ENCODE measurements at regions not wholly inside any gene's neighbourhood (a gene's known extent, or its start where the extent isn't known, plus 50 kb on each side); places are given as distances from the start of the nearest gene placed in this dataset.

DNA sequence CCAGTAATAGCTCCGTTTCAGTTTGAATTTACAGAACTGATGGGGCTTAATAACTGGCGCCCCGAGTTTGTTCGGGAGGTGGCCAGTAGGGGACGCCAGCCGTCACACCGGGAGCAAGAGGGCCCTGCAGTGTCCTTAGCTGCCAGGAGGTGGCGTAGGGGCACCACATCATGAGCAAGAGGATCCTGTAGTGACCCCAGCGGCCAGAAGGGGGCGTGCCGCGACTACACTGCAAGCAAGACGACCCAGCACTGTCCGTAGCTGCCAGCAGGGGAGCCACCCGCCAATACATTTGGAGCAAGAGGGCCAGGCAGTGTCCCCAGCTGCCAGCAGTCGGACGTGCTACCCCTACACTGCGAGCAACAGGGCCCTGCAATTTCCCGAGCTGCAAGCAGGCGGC lies 663.7 kb upstream of the B3GAT1 start:
- DNase-seq (ENCODE audit: insufficient read length, low spot score, missing footprints), result no peak
- H3K4me3 ChIP-seq (ENCODE audit: insufficient read depth, low read length), result no peak overlapping the region
- no peak overlapping the region for H2AFZ ChIP-seq (ENCODE audit: low read length)

DNA sequence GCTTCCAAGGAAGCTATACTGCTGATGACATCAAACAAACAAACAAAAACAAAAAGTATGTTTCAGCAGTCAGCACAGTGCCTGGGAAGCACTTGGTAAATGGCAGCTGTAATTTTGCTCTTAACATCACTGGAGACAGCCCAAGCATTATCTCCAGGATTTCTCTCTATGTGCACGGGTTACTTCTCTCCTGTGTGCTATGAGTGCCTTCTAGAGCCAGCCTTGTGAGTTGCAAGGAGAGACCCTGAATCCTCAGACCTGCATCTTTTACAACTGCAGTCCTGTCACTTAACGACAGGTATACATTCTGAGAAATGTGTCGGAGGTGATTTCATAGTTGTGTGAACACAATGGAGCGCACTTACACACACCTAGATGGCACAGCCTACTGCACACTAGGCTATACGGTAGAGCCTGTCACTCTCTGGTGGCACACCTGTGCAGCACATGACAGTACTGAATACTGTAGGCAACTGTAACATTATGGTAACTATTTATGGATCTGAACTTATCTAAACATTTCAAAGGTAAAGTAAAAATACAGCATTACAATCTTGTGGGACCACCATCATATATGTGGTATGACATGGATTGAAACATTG lies 662.5 kb upstream of the B3GAT1 start:
- Histone ChIP-seq H3K4me3 (ENCODE audit: insufficient read depth, low read length) (no peak overlapping the region), H2AFZ (ENCODE audit: low read length) (no peak overlapping the region), H3K27me3 (ENCODE audit: insufficient read depth, low read length) (no peaks in the 10 kb centered on the region), H4K20me1 (ENCODE audit: insufficient read depth, low read length) (no peaks in the 10 kb centered on the region), H3K27ac (ENCODE audit: low read depth, low read length) (no peak overlapping the region), H3K79me2 (ENCODE audit: insufficient read depth, low read length) (no peaks in the 10 kb centered on the region), H3K9me3 (ENCODE audit: low read depth, low read length) (no peaks in the 10 kb centered on the region), H3K4me2 (ENCODE audit: insufficient read depth, low read length) (no peak overlapping the region), H3K4me1 (ENCODE audit: insufficient read depth, low read length) (no peaks in the 10 kb centered on the region), H3K36me3 (ENCODE audit: insufficient read depth, low read length) (no peaks in the 10 kb centered on the region)
- TF ChIP-seq, protein P1, sequence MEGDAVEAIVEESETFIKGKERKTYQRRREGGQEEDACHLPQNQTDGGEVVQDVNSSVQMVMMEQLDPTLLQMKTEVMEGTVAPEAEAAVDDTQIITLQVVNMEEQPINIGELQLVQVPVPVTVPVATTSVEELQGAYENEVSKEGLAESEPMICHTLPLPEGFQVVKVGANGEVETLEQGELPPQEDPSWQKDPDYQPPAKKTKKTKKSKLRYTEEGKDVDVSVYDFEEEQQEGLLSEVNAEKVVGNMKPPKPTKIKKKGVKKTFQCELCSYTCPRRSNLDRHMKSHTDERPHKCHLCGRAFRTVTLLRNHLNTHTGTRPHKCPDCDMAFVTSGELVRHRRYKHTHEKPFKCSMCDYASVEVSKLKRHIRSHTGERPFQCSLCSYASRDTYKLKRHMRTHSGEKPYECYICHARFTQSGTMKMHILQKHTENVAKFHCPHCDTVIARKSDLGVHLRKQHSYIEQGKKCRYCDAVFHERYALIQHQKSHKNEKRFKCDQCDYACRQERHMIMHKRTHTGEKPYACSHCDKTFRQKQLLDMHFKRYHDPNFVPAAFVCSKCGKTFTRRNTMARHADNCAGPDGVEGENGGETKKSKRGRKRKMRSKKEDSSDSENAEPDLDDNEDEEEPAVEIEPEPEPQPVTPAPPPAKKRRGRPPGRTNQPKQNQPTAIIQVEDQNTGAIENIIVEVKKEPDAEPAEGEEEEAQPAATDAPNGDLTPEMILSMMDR (IDR thresholded peaks at IDR 0.05; ENCODE audit: extremely low read depth, low read depth, low read length), result peak; percentile 37
- no peak for DNase-seq (ENCODE audit: insufficient read length, low spot score, missing footprints)

More for the DNA sequence above, 663.7 kb upstream of the B3GAT1 start:
- H3K27me3 ChIP-seq (ENCODE audit: insufficient read depth, low read length), result no peaks in the 10 kb centered on the region
- no peaks in the 10 kb centered on the region for H3K79me2 ChIP-seq (ENCODE audit: insufficient read depth, low read length)
- no peaks in the 10 kb centered on the region for H3K4me1 ChIP-seq (ENCODE audit: insufficient read depth, low read length)
- H3K27ac ChIP-seq (ENCODE audit: low read depth, low read length), result no peak overlapping the region
- H3K4me2 ChIP-seq (ENCODE audit: insufficient read depth, low read length), result no peak overlapping the region
- H4K20me1 ChIP-seq (ENCODE audit: insufficient read depth, low read length), result no peaks in the 10 kb centered on the region
- TF ChIP-seq, protein P1 (IDR thresholded peaks at IDR 0.05; ENCODE audit: extremely low read depth, low read depth, low read length), result peak; percentile 49
- H3K36me3 ChIP-seq (ENCODE audit: insufficient read depth, low read length), result no peaks in the 10 kb centered on the region
- H3K9me3 ChIP-seq (ENCODE audit: low read depth, low read length), result no peaks in the 10 kb centered on the region

DNA sequence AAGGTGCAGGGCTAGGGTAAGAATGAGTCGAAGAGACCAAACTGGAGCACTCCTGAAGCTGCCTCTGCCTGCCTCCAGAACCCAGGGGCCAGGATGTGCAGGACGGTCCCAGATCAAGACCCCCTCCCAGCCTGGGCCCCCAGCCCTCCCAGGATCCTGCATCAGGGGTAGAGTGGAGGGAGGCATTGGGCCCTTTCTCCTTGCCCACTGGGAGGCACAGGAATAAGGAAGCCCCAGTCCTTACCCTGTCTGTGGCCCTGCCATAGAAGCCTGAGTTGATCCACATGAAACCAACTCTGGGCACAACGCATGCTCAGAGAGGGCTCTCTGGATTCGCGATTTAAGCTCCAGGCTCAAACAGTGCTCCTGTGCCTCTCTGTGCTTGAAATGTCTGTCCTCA lies 661.8 kb upstream of the B3GAT1 start:
- Histone ChIP-seq H2AFZ (ENCODE audit: low read length) (no peak overlapping the region), H3K27ac (ENCODE audit: low read depth, low read length) (no peak overlapping the region), H3K4me1 (ENCODE audit: insufficient read depth, low read length) (no peaks in the 10 kb centered on the region), H3K4me3 (ENCODE audit: insufficient read depth, low read length) (no peak overlapping the region), H3K9me3 (ENCODE audit: low read depth, low read length) (no peaks in the 10 kb centered on the region), H3K36me3 (ENCODE audit: insufficient read depth, low read length) (no peaks in the 10 kb centered on the region), H3K4me2 (ENCODE audit: insufficient read depth, low read length) (no peak overlapping the region), H3K27me3 (ENCODE audit: insufficient read depth, low read length) (no peaks in the 10 kb centered on the region), H3K79me2 (ENCODE audit: insufficient read depth, low read length) (no peaks in the 10 kb centered on the region), H4K20me1 (ENCODE audit: insufficient read depth, low read length) (no peaks in the 10 kb centered on the region)
- TF ChIP-seq, protein P1 (IDR thresholded peaks at IDR 0.05; ENCODE audit: extremely low read depth, low read depth, low read length), result no peak
- no peak for DNase-seq (ENCODE audit: insufficient read length, low spot score, missing footprints)

DNA sequence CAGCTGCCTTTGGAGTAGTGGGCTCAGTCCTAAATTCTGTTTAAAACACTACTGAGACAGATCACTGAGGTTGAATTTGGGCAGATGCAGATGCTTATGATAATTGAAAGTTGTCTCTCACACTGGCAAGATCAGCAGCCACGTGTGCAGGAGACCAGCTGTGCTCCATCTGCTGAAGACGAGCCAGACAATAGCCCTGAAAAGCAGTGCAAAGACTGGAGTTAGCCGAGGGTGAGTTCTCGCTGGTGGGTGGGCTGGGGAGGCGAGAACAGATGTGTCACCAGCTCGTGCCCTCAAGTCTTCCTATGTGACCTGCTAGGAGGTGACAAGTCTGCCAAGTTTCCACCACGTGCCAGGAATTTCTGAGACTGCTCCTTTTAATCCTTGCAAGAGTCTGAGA lies 661.3 kb upstream of the B3GAT1 start:
- Histone ChIP-seq H2AFZ (ENCODE audit: low read length) (no peak overlapping the region), H4K20me1 (ENCODE audit: insufficient read depth, low read length) (no peaks in the 10 kb centered on the region), H3K36me3 (ENCODE audit: insufficient read depth, low read length) (no peaks in the 10 kb centered on the region), H3K4me2 (ENCODE audit: insufficient read depth, low read length) (no peak overlapping the region), H3K4me1 (ENCODE audit: insufficient read depth, low read length) (no peaks in the 10 kb centered on the region), H3K79me2 (ENCODE audit: insufficient read depth, low read length) (no peaks in the 10 kb centered on the region), H3K27ac (ENCODE audit: low read depth, low read length) (no peak overlapping the region), H3K27me3 (ENCODE audit: insufficient read depth, low read length) (no peaks in the 10 kb centered on the region), H3K9me3 (ENCODE audit: low read depth, low read length) (no peaks in the 10 kb centered on the region), H3K4me3 (ENCODE audit: insufficient read depth, low read length) (no peak overlapping the region)
- TF ChIP-seq, protein P1 (IDR thresholded peaks at IDR 0.05; ENCODE audit: extremely low read depth, low read depth, low read length), result no peak
- no peak for DNase-seq (ENCODE audit: insufficient read length, low spot score, missing footprints)

All from osteoblast (primary cell).